Heart left ventricle (tissue), 16 donors: ENCODE measurements at regions not wholly inside any gene's neighbourhood (a gene's known extent, or its start where the extent isn't known, plus 50 kb on each side); places are given as distances from the start of the nearest gene placed in this dataset.
"Not testable (repeated sequence)": the region's sequence is repeated elsewhere in the genome, so short reads cannot be mapped to it uniquely, and the experiment has no call there.

ENCODE experiments used
- ATAC-seq, 4 donors: fragments of 200-7000 bp; cut with Tn5 transposase; one replicate each; pipeline ENCODE4 v1.9.1; 2020 to 2022; ENCODE audit warnings: moderate library complexity in 4 of 4, mild to moderate bottlenecking in 3 of 4, moderate number of reproducible peaks in 1 of 4
- DNase-seq, 5 donors: peaks; one replicate each; pipeline ENCODE4 v3.0.0-alpha.2; 2020
- H3K27ac ChIP-seq, 12 donors: fragments of 200-600 bp; sonication (generic) in 4 of 12; one replicate each; pipeline versions ENCODE4 v1.5.0 to v1.8.0; 2016 to 2022; ENCODE audit warnings: mild to moderate bottlenecking in 2 of 12
- H3K27me3 ChIP-seq, 9 donors: fragments of 200-600 bp; sonication (generic) in 2 of 9; one replicate each; pipeline versions ENCODE4 v1.5.1 to v1.8.0; 2016 to 2022; ENCODE audit warnings: mild to moderate bottlenecking in 3 of 9
- H3K36me3 ChIP-seq, 9 donors: fragments of 200-600 bp; sonication (generic) in 2 of 9; one replicate each; pipeline versions ENCODE4 v1.5.0 to v1.8.0; 2018 to 2022; ENCODE audit warnings: mild to moderate bottlenecking in 2 of 9
- H3K4me1 ChIP-seq, 12 donors: fragments of 200-600 bp; sonication (generic) in 4 of 12; one replicate each; pipeline versions ENCODE4 v1.5.0 to v1.8.0; 2016 to 2022; ENCODE audit warnings: mild to moderate bottlenecking in 3 of 12
- H3K4me3 ChIP-seq, 12 donors: fragments of 200-600 bp; sonication (generic) in 4 of 12; one replicate each; pipeline versions ENCODE4 v1.5.0 to v1.8.0; 2017 to 2022; ENCODE audit warnings: mild to moderate bottlenecking in 9 of 12, moderate library complexity in 4 of 12
- H3K9me3 ChIP-seq, 12 donors: fragments of 200-600 bp; sonication (generic) in 4 of 12; one replicate each; pipeline versions ENCODE4 v1.5.0 to v1.8.0; 2016 to 2022; ENCODE audit warnings: mild to moderate bottlenecking in 1 of 12
- POLR2A ChIP-seq, 2 donors: fragments of 450-650 bp; IDR thresholded peaks; one replicate each; pipeline ENCODE4 v1.6.1; 2017; ENCODE audit warnings: antibody characterized with exemption in 2 of 2, mild to moderate bottlenecking in 2 of 2, moderate library complexity in 2 of 2
- WGBS, 4 donors: extraction: QIAGEN DNeasy Blood & Tissue Kit in 2 of 4; methylation state at CpG; one replicate each; pipeline versions ENCODE4 v1.1.5 to v1.1.7; 2013 to 2018; 5-methylcytosine and 5-hydroxymethylcytosine counted together
- intact Hi-C, 10 donors: fragments of 100-400 bp; cut with DNase I; formaldehyde crosslinking; loops; one replicate each; pipeline versions ENCODE4 v1.11.1 to v1.14.2; 2022
- TF ChIP-seq, protein P1 (sequence below), 12 donors: fragments of 200-600 bp; sonication (generic) in 4 of 12; IDR thresholded peaks; one replicate each; pipeline versions ENCODE4 v1.5.0 to v1.8.0; 2018 to 2022; ENCODE audit warnings: antibody characterized with exemption in 12 of 12, mild to moderate bottlenecking in 5 of 12
- donor health status: ischemic (EF 13 %, LVEDD 7.1; RV severe dilation, severe dysfunction).
- donor health status: healthy with polysubstance abuse.
- donor health status: DM: no; HTN: yes; CAD: no.
- donor health status: DM: no; HTN: no; CAD: no.
- donor health status: ischemic (EF 25% LVEDD 6.9; RV normal size, moderate dysfunction).
- donor health status: ischemic (EF 25% LVEDD 5.7; RV mildly dilated, moderate dysfunction).
- donor health status: healthy.
- donor health status: DM: yes; HTN: yes; CAD: no.
- donor health status: ischemic (EF 35%, LVEDD 5.7; RV mildly dilated, moderate dysfunction).
- donor health status: nonischemic (EF 11% LVEDD 7.7; RV severe dilation, severe dysfunction).
- donor health status: DM: yes; HTN: yes; CAD: no.
- donor health status: PGD.
- donor health status: ischemic (EF 29% LVEDD 5.4; RV normal size, mild dysfunction).
- donor health status: nonischemic (EF 23%, LVEDD 6.1; RV moderate dilation, normal function).

DNA sequence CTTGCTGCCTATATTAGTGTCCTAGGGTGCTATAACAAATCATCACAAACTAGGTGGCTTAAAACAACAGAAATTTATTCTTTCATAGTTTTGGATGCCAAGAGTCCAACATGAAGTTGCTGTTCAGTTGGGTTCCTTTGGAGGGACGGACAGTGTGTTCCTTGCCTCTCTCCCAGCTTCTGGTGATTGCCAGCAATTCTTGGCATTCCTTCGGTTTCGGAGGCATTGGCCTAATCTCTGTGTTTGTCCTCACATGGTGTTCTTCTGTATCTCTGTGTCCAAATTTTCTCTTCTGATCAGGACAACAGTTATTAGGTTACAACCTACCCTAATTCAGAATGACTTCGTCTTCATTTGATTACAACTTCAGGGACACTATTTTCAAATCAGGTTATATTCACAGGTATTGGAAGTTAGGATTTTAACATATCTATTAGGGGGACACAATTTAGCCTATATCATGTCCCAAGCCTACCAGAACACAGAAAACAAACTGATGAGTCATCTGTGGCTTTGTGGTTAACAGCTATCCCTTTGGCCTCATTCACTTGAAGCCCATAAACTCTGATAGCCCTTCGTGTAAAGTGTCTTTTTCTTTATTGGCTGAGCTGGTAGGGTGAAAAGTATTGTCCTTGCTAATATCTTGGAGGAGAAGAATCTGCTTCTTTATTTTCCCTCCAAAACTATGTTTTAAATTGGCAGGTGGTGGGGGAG, 83.2 kb upstream of the PAPPA2 start:
- 58 to 83% (median 74%) methylated on average over 5 of the region's 5 CpGs for WGBS, 4 donors
- intact Hi-C loops = loop anchor here (5.0 to 10.0 kb wide), 11 partner anchors 173 to 505 kb away; no protein-coding TSS in a partner anchor
- Histone ChIP-seq H3K36me3 (no peaks in the 10 kb centered on the region), H3K4me3 (no peak overlapping the region), H3K27me3 (no peaks in the 10 kb centered on the region), H3K4me1 (peaks cover 0 to 6% (median 0%) of the 10 kb centered on the region in 12 donors), H3K27ac (no peak overlapping the region), H3K9me3 (no peaks in the 10 kb centered on the region)
- no peak for TF ChIP-seq POLR2A (IDR thresholded peaks at IDR 0.05)
- TF ChIP-seq, protein P1, sequence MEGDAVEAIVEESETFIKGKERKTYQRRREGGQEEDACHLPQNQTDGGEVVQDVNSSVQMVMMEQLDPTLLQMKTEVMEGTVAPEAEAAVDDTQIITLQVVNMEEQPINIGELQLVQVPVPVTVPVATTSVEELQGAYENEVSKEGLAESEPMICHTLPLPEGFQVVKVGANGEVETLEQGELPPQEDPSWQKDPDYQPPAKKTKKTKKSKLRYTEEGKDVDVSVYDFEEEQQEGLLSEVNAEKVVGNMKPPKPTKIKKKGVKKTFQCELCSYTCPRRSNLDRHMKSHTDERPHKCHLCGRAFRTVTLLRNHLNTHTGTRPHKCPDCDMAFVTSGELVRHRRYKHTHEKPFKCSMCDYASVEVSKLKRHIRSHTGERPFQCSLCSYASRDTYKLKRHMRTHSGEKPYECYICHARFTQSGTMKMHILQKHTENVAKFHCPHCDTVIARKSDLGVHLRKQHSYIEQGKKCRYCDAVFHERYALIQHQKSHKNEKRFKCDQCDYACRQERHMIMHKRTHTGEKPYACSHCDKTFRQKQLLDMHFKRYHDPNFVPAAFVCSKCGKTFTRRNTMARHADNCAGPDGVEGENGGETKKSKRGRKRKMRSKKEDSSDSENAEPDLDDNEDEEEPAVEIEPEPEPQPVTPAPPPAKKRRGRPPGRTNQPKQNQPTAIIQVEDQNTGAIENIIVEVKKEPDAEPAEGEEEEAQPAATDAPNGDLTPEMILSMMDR (IDR thresholded peaks at IDR 0.05) = no peak
- ATAC-seq (peak in 1 of 4 donors; percentile 49), DNase-seq (no peak)

GRCh38 chr1:176374967-176375569, 87.9 kb upstream of the PAPPA2 start:
- WGBS, 4 donors = 17 to 19% (median 18%) methylated on average over 7 of the region's 7 CpGs
- peak in 3 of 4 donors; percentile 69 to 86 (median 83) for ATAC-seq
- intact Hi-C loops = loop anchor here (1.0 to 10.0 kb wide), 17 partner anchors 92 to 510 kb away; no protein-coding TSS in a partner anchor

GRCh38 chr1:176364236-176364905, 98.6 kb upstream of the PAPPA2 start:
- DNase-seq (no peak), ATAC-seq (no peak)
- H3K4me1 ChIP-seq = no peaks in the 10 kb centered on the region
- intact Hi-C loops = no loop called here
- no peaks in the 10 kb centered on the region for H3K36me3 ChIP-seq
- no peaks in the 10 kb centered on the region for H3K27me3 ChIP-seq
- no peak overlapping the region for H3K4me3 ChIP-seq
- no peak overlapping the region for H3K27ac ChIP-seq
- WGBS, 4 donors = 52 to 60% (median 57%) methylated on average over 7 of the region's 7 CpGs
- TF ChIP-seq, protein P1 (IDR thresholded peaks at IDR 0.05) = no peak
- TF ChIP-seq POLR2A (IDR thresholded peaks at IDR 0.05) = no peak
- H3K9me3 ChIP-seq = peaks cover 0 to 5% (median 0%) of the 10 kb centered on the region in 12 donors

More at GRCh38 chr1:176374967-176375569, 87.9 kb upstream of the PAPPA2 start:
- no peaks in the 10 kb centered on the region for H3K36me3 ChIP-seq
- no peak overlapping the region for H3K4me3 ChIP-seq
- peaks cover 0 to 6% (median 0%) of the 10 kb centered on the region in 12 donors for H3K4me1 ChIP-seq
- DNase-seq = peak; percentile 50 to 70 (median 66)
- H3K27me3 ChIP-seq = no peaks in the 10 kb centered on the region
- H3K27ac ChIP-seq = no peak overlapping the region
- TF ChIP-seq, protein P1 (IDR thresholded peaks at IDR 0.05) = peak; percentile 73 to 86 (median 82)
- no peak for TF ChIP-seq POLR2A (IDR thresholded peaks at IDR 0.05)
- H3K9me3 ChIP-seq = no peaks in the 10 kb centered on the region

- H3K27ac ChIP-seq, ATAC-seq, H3K4me3 ChIP-seq, H3K4me1 ChIP-seq, H3K36me3 ChIP-seq, intact Hi-C loops, H3K27me3 ChIP-seq: not testable (repeated sequence)
- peak in 1 of 5 donors; percentile 57 for DNase-seq
- 90 to 95% (median 93%) methylated on average over 26 to 42 of the region's 42 CpGs for WGBS, 4 donors
- peaks cover 0 to 35% (median 13%) of the 10 kb centered on the region in 12 donors for H3K9me3 ChIP-seq
Observed at GRCh38 chr1:176349135-176349715, 113.8 kb upstream of the PAPPA2 start.
